Ramos (cell line): ENCODE measurements at regions not wholly inside any gene's neighbourhood (a gene's known extent, or its start where the extent isn't known, plus 50 kb on each side); places are given as distances from the start of the nearest gene placed in this dataset.
"Not testable (repeated sequence)": the region's sequence is repeated elsewhere in the genome, so short reads cannot be mapped to it uniquely, and the experiment has no call there.

ENCODE experiments used
- in situ Hi-C: fragments of 300-500 bp; cut with MboI; formaldehyde crosslinking; loops from one replicate; pipeline ENCODE4 v1.14.3; 2022; ENCODE audit warnings: low sequenced_read_pairs; ENCODE audit not compliant: unreplicated experiment

DNA sequence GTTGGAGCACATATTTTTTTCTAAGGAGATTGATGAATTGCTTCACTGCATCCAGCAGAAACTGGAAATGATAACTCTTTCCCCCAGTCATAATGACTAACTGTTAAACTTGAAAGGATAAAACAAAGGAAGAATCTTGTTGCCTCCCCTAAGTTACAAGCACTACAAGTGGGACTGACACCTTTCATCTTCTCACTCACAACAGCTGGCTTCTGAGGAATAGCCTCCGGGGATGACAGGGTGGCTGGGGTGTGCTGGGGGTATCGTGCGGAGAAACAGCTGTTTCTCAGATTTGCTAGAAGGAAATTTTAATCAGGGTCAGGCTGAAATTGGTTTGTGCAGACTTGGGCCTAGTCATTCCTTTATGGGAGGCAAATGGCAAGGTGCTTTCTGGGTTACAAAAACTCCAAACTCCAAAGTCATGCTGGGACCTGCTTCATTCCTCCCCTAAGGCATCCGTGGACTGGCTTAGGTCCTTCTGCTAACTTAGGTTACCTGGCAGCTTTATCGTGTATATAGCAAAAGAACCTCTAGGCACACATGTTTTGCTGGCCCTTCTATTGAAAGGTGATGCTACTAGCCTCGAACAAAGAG is 557.2 kb downstream of the TOX3 start:
- in situ Hi-C loops: loop anchor here (10.0 kb wide), 1 partner anchor 175 kb away; no protein-coding TSS in a partner anchor

DNA sequence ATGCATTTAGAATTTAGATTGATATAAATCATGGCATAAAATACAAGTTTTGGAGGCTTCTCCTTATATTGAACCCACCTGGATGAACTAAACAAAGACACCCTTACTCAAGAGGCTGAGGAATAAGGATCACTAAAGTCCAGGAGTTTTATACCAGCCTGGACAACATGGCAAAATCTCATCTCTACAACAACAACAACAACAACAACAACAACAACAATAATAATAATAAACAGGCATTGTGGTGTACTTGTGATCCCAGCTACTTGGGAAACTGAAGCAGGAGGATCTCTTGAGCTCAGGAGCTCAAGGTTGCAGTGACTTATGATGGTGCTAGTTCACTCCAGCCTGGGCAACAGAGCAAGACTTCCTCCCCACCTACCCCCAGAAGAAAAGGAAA is 558.0 kb downstream of the TOX3 start:
- in situ Hi-C loops: loop anchor here (10.0 kb wide), 1 partner anchor 174 kb away; no protein-coding TSS in a partner anchor

DNA sequence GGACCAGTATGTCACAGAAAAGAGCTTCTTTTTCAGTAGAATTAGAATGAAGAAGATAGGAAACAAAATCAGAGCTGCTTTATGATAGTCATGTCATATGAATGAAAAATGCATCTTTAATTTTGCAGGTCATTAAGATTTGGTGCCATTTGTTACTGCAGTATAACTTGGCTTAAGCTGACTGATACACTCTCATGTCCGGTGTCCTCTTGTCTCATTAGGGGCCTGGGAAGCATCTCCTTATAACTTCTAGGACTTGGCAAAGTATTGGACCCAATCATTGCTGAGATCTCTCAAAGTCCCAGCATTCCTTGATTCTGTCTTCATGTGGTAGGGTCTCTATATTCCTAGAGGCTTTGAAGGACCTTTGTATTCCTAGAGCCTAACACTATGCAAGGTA is 559.4 kb downstream of the TOX3 start:
- in situ Hi-C loops: loop anchor here (10.0 kb wide), 1 partner anchor 173 kb away; no protein-coding TSS in a partner anchor

DNA sequence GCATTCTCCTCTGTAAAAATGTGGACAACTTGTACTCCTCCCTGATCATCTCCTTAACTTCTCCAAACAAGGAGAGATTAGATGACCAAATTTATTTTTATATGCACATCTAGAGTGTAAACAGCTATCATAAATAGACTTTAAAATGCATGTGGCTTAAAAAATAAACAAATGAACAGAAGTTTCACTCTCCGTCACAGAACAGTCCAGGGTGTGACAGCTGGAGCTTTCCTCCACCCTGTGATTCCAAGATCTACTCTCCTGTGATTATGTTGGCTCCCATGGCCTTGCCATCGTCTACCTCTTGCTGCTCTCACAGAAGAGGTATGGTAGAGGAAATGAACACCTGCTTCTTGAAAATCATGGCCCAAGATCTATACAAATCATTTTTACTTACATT is 560.2 kb downstream of the TOX3 start:
- in situ Hi-C loops: loop anchor here (10.0 kb wide), 1 partner anchor 172 kb away; no protein-coding TSS in a partner anchor

DNA sequence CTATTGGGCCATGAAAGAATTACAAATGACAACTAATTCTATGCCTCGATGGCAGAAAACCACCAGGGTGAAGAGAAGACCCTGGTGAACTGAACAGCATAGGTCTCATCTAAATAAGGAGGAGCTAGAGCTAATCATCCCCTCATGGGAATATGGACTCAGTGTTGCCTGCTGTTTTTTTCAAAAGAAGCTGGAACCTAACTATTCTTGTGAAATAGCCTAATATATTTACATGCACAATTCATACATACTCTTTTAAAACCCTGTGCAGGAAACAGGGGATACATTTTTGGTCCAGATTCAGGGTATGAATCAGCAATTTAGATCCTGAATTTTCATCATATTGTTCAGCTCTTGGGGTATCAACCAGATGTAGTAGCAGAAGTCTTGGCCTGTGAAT is 560.6 kb downstream of the TOX3 start:
- in situ Hi-C loops: loop anchor here (10.0 kb wide), 1 partner anchor 172 kb away; no protein-coding TSS in a partner anchor

DNA sequence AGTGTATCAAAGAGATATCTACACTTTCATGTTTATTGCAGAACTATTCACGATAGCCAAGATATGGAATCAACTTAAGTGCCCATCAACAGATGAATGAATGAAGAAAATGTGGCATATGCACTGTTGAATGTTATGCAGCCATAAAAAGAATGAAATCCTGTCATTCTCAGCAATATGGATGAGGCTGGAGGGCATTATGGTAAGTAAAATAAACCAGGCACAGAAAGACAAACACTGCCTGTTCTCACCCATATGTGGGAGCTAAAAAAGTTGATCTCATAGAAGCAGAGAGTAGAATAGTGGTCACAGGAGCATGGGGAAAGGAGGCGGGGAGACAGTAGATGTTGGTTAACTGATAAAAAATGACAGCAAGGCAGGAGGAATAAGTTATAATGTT is 561.8 kb downstream of the TOX3 start:
- in situ Hi-C loops: loop anchor here (10.0 kb wide), 1 partner anchor 170 kb away; no protein-coding TSS in a partner anchor

DNA sequence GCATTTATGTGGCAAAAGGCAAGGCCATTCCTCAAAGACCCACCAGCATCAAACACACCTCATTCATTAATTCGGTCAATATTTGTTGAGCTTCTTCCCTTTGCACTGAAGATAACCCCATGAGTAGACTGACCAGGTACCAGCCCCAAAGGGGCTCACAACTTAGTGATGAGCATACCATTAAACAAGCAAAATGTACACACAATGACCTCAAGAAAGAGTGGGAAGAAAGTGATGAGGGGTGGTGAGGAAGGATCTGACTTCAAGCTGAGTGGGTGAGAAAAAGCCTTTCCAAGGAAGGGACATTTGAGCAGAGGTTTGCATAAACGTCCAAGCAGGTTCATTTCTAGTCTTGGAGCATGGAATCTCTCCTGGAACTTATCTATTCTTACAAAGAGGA is 562.5 kb downstream of the TOX3 start:
- in situ Hi-C loops: loop anchor here (10.0 kb wide), 1 partner anchor 170 kb away; no protein-coding TSS in a partner anchor

DNA sequence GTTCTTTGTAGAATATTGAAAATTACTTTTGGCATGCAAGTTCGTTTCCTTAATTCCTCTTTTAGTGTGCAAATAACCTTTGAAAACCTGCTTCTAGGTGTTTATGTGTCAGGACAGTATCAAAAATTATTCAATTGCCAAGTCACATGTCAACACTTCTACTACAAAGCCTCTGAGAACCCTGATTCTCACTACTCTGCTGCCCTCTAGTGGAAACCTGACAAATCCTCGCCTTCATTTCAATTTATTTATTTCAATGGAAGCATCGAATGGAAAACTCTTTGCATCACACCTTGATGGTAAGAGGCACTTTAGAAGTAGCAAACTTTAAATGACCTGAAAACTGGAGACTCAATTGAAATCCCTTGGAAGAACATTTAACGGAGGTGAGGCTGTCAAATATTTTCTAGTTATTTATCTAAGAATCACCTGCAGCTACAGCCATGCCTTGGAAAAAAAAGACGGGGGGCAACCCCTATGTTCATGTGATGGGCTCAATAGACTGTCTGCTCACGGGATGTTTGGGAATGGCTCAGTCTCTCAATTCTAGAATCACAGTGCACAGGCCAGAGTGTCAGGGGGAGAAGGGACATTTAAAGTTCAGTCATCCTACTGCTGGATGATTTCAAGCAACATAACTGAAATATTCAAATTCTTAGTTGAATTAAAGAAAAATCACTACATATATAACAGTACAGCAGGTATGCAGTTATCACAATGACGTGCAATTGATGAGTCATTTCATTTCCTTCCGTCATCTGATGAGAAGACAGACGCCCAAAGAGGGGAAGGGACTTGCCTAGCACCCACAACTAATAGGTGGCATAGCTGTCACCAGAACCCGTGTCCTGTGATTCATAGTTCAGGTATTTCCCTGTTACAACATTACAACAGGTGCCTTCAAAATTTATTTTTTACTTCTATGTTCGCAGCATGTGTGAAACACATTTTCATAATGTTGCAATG is 563.9 kb downstream of the TOX3 start:
- in situ Hi-C loops: loop anchor here (10.0 kb wide), 1 partner anchor 168 kb away; no protein-coding TSS in a partner anchor

DNA sequence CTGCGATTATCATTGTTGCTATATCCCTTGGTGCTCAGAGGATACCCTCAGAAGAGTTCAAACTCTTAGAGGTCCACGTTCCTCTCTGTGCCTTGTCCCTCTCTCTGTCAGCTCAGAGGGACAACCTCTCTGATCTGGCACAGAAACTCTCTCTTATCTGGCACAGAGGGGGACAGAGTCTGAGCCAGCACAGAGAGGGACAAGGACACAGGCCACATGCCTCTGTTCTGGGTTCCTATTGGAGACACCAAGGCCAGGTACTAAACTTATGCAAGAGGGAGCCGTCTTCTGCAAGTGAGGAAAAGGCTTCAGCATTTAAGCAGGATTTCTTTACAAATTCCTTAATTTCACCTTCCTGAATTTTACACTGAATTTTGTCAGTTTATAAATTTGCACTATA is 565.2 kb downstream of the TOX3 start:
- in situ Hi-C loops: loop anchor here (10.0 kb wide), 1 partner anchor 167 kb away; no protein-coding TSS in a partner anchor

GRCh38 chr16:51977506-51977905 is 569.4 kb downstream of the TOX3 start:
- in situ Hi-C loops: not testable (repeated sequence)

GRCh38 chr16:51971184-51971583 is 575.8 kb downstream of the TOX3 start:
- in situ Hi-C loops: no loop called here

DNA sequence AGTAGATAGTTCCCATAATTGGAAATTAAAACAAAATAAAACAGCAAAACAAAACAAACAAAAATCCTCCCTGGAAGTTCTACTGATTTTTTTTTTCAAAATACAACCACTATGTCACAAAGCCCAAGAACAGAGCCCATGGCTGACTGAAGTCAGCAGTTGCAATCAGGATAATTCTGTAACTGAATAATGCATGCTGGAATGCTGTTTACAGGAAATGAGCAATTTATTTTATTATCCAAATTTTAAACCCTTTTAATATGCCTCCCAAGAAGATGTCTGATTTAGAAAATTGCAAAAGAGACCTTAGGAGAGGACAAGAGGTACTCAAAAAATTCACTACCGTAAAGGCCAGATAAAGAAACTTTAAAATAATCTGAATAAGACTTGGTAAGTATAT is 578.2 kb downstream of the TOX3 start:
- in situ Hi-C loops: no loop called here

GRCh38 chr16:51967646-51968045 is 579.3 kb downstream of the TOX3 start:
- in situ Hi-C loops: no loop called here

DNA sequence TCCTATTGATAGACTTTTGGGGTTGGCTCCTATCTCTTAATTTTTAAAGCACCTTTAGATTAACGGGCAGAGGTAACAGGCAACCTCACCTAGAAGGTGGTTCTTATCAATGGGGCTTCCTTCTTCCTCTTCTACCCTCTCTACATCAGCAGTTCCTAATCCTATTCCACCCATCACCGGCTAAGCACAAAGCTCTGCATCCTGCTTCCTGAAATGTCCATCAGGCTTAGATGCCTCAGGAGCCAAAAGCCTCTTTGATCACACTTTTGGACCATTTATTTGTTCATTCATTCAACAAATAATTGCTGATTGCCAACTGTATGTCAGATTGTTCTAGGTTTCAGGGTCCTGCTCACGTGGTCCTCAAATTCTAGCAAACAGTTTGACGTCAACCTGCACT is 586.0 kb downstream of the TOX3 start:
- in situ Hi-C loops: no loop called here

DNA sequence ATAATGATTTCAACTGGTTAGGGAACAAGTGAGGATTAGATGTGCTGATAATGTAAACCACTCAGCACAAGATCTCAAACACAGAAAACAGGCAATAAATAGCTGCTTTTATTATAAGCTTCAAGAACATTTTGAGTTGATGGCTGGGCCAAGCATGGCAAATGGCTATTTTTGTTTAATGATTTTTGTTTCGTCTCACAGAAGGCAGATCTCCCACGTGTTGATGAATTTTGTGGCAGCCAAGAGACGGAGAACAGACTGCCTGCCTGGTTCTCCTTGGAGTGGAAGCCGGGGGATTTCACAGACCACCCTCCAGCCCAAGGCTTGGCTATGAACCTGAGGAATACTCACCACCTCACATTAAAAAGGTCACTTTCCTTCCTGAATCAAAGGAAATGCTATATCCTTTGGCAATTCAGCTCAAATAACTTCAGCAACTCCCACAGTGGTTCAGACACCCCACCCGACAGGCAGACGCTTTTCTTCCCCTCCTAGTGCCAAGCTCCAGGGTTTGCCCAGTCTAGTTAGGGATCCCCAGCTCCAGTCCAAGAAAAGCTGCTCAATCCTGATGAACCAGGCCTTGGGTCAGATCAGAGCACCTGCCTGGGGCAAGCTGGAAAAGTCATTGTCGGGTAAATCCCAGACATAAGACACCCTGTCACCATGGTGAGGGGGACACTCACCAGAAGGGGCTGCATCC is 593.5 kb downstream of the TOX3 start:
- in situ Hi-C loops: no loop called here

GRCh38 chr16:51952500-51952899 is 594.4 kb downstream of the TOX3 start:
- in situ Hi-C loops: no loop called here

DNA sequence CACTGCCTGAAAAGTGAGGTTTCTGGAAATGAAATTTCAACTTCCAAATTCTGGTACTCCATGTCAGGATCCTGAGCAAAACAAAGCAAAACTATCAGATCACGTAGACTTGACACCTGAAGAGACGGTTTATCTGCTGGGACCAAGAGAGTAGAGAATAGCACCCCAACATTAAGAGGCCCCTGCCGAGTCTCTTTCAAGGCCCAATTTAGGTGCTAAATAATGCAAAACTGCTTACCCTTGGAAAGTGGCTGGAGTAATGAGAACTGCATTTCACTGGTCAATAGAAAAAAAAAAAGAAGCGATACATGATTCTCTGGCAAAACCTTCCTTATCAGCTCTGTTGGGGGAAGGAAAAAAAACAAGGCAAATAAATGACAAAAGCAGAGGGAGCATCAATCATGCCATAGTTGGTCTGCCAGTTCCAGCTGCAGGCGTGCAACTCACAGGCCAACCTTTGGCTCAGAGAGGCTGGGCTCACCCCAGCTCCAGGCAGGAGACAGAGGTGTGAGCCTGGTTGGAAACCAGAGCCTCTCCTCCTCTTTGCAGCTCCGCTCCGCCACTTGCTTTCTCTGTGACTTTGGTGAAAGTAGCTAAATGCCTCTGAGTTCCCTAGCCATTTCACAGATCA is 595.2 kb downstream of the TOX3 start:
- in situ Hi-C loops: no loop called here

- in situ Hi-C loops: no loop called here
These were observed 596.7 kb downstream of the TOX3 start for GRCh38 chr16:51950118-51950780.

GRCh38 chr16:51949282-51949681 is 597.7 kb downstream of the TOX3 start:
- in situ Hi-C loops: no loop called here
